ENCODE measurements at regions not wholly inside any gene's neighbourhood (a gene's known extent, or its start where the extent isn't known, plus 50 kb on each side); places are given as distances from the start of the nearest gene placed in this dataset.

DNA sequence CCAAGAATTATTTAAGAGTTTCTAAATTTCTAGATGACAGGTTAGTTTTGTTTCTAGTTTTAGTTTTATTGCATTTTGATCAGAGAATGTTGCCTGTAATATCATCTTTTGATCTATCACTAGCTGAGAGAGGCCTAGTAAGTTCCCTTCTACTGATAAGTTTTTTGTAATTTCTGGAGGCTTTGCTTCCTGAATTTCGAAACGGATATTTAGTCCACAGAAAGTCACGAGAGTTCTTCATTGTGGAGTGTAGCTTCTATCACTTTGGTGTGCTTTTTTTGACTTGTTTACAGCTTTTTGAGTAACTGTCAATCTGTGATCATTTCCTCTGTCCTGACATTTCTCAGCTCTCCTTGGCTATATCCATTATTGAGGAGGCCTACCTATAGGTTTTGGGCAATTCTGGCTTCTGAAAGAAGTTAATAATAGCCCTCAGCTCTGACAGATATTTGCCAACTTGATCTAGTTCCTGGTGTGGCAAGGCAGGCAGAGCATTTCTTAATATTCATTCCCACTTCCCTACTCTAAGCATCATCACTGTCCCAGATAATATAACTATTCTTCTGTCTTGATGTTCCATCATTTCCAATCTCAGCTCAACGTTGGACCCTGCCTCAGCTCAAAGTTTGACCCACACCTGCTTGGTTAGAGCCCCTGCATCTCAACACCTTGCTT lies 171.3 kb downstream of the BLID start:
- no peak for ATAC-seq

DNA sequence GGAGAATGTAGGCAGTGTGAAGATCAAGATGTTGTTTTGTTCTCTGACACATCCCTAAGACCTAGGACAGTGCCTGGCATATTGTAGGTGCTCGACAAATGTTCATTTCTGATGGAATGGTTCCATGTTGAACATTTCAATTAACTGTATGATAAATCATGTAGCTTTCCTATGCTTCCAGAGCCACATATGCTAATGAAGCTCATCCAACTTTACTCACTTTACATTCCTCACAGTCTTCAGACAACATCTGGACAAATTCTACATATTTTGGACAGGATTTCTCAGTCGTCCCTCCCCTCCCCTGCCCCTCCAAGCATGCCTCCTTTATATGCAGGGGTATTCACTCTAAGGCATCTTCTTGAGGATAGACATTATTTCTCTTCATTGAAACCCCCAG lies 177.9 kb downstream of the BLID start:
- DNase-seq (no peak), ATAC-seq (no peak)
- no peaks in the 10 kb centered on the region for H3K36me3 ChIP-seq
- intact Hi-C loops (cut with DNase I) = loop anchor here in 1 of 10 donors (10.0 kb wide), 1 partner anchor 167 kb away; no protein-coding TSS in a partner anchor
- no peak for TF ChIP-seq POLR2A (IDR thresholded peaks at IDR 0.05)
- TF ChIP-seq, protein P1, sequence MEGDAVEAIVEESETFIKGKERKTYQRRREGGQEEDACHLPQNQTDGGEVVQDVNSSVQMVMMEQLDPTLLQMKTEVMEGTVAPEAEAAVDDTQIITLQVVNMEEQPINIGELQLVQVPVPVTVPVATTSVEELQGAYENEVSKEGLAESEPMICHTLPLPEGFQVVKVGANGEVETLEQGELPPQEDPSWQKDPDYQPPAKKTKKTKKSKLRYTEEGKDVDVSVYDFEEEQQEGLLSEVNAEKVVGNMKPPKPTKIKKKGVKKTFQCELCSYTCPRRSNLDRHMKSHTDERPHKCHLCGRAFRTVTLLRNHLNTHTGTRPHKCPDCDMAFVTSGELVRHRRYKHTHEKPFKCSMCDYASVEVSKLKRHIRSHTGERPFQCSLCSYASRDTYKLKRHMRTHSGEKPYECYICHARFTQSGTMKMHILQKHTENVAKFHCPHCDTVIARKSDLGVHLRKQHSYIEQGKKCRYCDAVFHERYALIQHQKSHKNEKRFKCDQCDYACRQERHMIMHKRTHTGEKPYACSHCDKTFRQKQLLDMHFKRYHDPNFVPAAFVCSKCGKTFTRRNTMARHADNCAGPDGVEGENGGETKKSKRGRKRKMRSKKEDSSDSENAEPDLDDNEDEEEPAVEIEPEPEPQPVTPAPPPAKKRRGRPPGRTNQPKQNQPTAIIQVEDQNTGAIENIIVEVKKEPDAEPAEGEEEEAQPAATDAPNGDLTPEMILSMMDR (IDR thresholded peaks at IDR 0.05) = no peak
- no peak overlapping the region for H3K4me3 ChIP-seq
- H3K4me1 ChIP-seq = peaks cover 0 to 2% (median 0%) of the 10 kb centered on the region in 12 donors
- H3K27me3 ChIP-seq = no peaks in the 10 kb centered on the region
- H3K9me3 ChIP-seq = peaks cover 0 to 3% (median 0%) of the 10 kb centered on the region in 12 donors
- 66 to 75% (median 69%) methylated on average over 2 of the region's 2 CpGs for WGBS, 4 donors
- no peak overlapping the region for H3K27ac ChIP-seq

More for the DNA sequence above, 171.3 kb downstream of the BLID start:
- intact Hi-C loops (cut with DNase I) = no loop called here
- no peak for DNase-seq
- no peak for TF ChIP-seq POLR2A (IDR thresholded peaks at IDR 0.05)
- TF ChIP-seq, protein P1 (IDR thresholded peaks at IDR 0.05) = no peak
- Histone ChIP-seq H3K36me3 (no peaks in the 10 kb centered on the region), H3K4me3 (no peak overlapping the region), H3K27me3 (no peaks in the 10 kb centered on the region), H3K27ac (no peak overlapping the region), H3K4me1 (no peaks in the 10 kb centered on the region), H3K9me3 (peaks cover 0 to 3% (median 0%) of the 10 kb centered on the region in 12 donors)
- 35 to 66% (median 39%) methylated on average over 4 of the region's 4 CpGs for WGBS, 4 donors

DNA sequence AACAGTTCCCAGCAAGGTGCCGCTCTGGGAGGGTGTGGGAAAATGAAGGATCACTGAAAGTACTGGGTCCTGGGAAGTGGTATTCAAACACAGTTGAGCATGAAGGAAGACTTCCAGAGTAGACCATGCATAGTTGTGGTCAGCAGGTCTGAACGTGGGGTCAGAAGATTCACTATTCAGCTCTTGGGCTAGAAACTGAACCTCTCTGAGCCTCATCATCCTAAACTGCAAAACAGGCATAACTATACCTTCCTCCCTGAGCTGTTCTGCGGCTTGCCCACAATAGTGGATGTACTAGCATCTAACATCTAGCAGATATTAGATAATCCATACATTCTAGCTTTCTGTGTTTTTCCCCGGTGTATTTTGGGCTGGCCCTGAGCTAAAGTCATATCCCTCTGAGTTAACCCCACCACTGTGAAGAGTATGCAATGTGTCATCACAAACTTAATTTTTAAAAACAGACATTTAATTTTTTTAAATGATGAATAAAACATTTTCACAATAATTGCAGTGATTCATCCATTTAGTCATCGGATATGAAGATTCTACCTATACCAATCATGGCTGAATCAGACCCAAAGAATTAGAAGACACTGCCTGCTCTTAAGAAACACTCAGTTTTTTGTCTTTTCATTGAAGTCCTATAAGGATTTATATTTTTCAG lies 179.1 kb downstream of the BLID start:
- intact Hi-C loops (cut with DNase I) = loop anchor here in 1 of 10 donors (10.0 kb wide), 1 partner anchor 168 kb away; no protein-coding TSS in a partner anchor
- no peak for ATAC-seq
- H3K27me3 ChIP-seq = no peaks in the 10 kb centered on the region
- no peaks in the 10 kb centered on the region for H3K36me3 ChIP-seq
- H3K4me1 ChIP-seq = peaks cover 0 to 6% (median 0%) of the 10 kb centered on the region in 12 donors
- TF ChIP-seq POLR2A (IDR thresholded peaks at IDR 0.05) = no peak
- TF ChIP-seq, protein P1 (IDR thresholded peaks at IDR 0.05) = no peak
- no peaks in the 10 kb centered on the region for H3K9me3 ChIP-seq
- 65 to 74% (median 71%) methylated on average over 5 of the region's 5 CpGs for WGBS, 4 donors
- H3K27ac ChIP-seq = peak overlapping the region in 3 of 12 donors; percentile 2 to 33 (median 10)
- DNase-seq = no peak
- no peak overlapping the region for H3K4me3 ChIP-seq

DNA sequence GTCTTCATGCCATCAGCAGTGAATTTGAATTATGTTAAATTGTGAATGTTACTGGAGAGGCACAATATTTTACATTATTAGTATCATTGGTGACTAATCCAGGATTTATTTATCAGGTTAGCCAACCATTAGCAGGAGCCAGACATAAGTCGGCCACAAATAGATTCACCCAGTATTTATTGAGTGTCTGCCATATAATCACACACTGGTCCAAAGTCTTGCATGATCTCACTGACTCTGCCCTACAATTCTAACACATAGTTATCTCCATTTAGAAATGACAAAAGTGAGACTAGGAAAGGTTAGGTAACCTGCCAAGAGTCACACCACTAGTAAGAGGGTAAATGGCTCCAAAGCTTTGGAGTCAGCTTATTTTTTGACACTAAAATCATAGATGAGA lies 179.6 kb downstream of the BLID start:
- Histone ChIP-seq H3K36me3 (no peaks in the 10 kb centered on the region), H3K4me3 (no peak overlapping the region), H3K27me3 (no peaks in the 10 kb centered on the region), H3K4me1 (peaks cover 0 to 8% (median 0%) of the 10 kb centered on the region in 12 donors), H3K9me3 (no peaks in the 10 kb centered on the region), H3K27ac (peak overlapping the region in 3 of 12 donors; percentile 2 to 46 (median 10))
- 35 to 53% (median 42%) methylated on average over 1 of the region's 1 CpG for WGBS, 4 donors
- intact Hi-C loops (cut with DNase I) = loop anchor here in 1 of 10 donors (10.0 kb wide), 1 partner anchor 168 kb away; no protein-coding TSS in a partner anchor
- no peak for DNase-seq
- peak in 3 of 4 donors; percentile 80 to 93 (median 93) for ATAC-seq
- TF ChIP-seq, protein P1 (IDR thresholded peaks at IDR 0.05) = no peak
- no peak for TF ChIP-seq POLR2A (IDR thresholded peaks at IDR 0.05)
